MM.1S (cell line): ENCODE measurements at regions not wholly inside any gene's neighbourhood (a gene's known extent, or its start where the extent isn't known, plus 50 kb on each side); places are given as distances from the start of the nearest gene placed in this dataset.

Source experiments
- DNase-seq: peaks from one replicate; pipeline ENCODE4 v3.0.0-alpha.2; 2015
- H2AFZ ChIP-seq: fragments of 300-600 bp; sonication (generic); 2 replicates; pipeline ENCODE4 v1.6.0; 2016; ENCODE audit warnings: antibody characterized with exemption, low read length
- H3F3A ChIP-seq: fragments of 300-600 bp; sonication (generic); 2 replicates; pipeline ENCODE4 v1.6.1; 2016; ENCODE audit warnings: mild to moderate bottlenecking, antibody characterized with exemption, low read length, moderate library complexity, mixed read lengths; ENCODE audit not compliant: insufficient read depth
- H3K27ac ChIP-seq: fragments of 300-600 bp; sonication (generic); 2 replicates; pipeline ENCODE4 v1.5.1; 2016; ENCODE audit warnings: mild to moderate bottlenecking, low read length
- H3K27me3 ChIP-seq: fragments of 300-600 bp; sonication (generic); replicated peaks from 2 replicates; pipeline ENCODE4 v1.6.0; 2016; ENCODE audit warnings: low read length; ENCODE audit not compliant: insufficient read depth
- H3K36me3 ChIP-seq: fragments of 300-600 bp; sonication (generic); replicated peaks from 2 replicates; pipeline ENCODE4 v1.6.1; 2016; ENCODE audit warnings: mild to moderate bottlenecking, low read length, mixed read lengths; ENCODE audit not compliant: insufficient read depth
- H3K4me1 ChIP-seq: fragments of 300-600 bp; sonication (generic); 2 replicates; pipeline ENCODE4 v1.6.1; 2016; ENCODE audit warnings: low read length, mixed read lengths
- H3K4me2 ChIP-seq: fragments of 300-600 bp; sonication (generic); 2 replicates; pipeline ENCODE4 v1.6.0; 2016; ENCODE audit warnings: low read depth, low read length
- H3K4me3 ChIP-seq: fragments of 300-600 bp; sonication (generic); 2 replicates; pipeline ENCODE4 v1.5.1; 2016; ENCODE audit warnings: low read length, mixed read lengths
- H3K79me2 ChIP-seq: fragments of 300-600 bp; sonication (generic); 2 replicates; pipeline ENCODE4 v1.6.1; 2016; ENCODE audit warnings: mixed run types, low read length, mixed read lengths
- H3K9ac ChIP-seq: fragments of 300-600 bp; sonication (generic); 2 replicates; pipeline ENCODE4 v1.6.1; 2016; ENCODE audit warnings: low read length, mixed read lengths
- H3K9me2 ChIP-seq: fragments of 300-600 bp; sonication (generic); replicated peaks from 2 replicates; pipeline ENCODE4 v1.6.1; 2016; ENCODE audit warnings: mild to moderate bottlenecking, low read length, mixed read lengths; ENCODE audit not compliant: insufficient read depth
- H3K9me3 ChIP-seq: fragments of 300-600 bp; sonication (generic); replicated peaks from 2 replicates; pipeline ENCODE4 v1.6.1; 2016; ENCODE audit warnings: mild to moderate bottlenecking, low read length, mixed read lengths; ENCODE audit not compliant: insufficient read depth
- H4K20me1 ChIP-seq: fragments of 300-600 bp; sonication (generic); 2 replicates; pipeline ENCODE4 v1.6.1; 2016; ENCODE audit warnings: mild to moderate bottlenecking, low read length, moderate library complexity, mixed read lengths; ENCODE audit not compliant: insufficient read depth
- EZH2 ChIP-seq: fragments of 300-600 bp; sonication (generic); optimal IDR thresholded peaks from 2 replicates; pipeline ENCODE3; 2017; ENCODE audit warnings: low read depth, mild to moderate bottlenecking, antibody characterized with exemption, low read length, mixed read lengths
- EZH2phosphoT487 ChIP-seq: fragments of 300-600 bp; sonication (generic); IDR thresholded peaks from 2 replicates; pipeline ENCODE4 v1.6.1; 2018; ENCODE audit warnings: antibody characterized with exemption, low read length
- TF ChIP-seq, protein P1 (sequence below): fragments of 300-600 bp; sonication (generic); IDR thresholded peaks from 2 replicates; pipeline ENCODE4 v1.5.1; 2016; ENCODE audit warnings: antibody characterized with exemption, low read length, mixed read lengths

DNA sequence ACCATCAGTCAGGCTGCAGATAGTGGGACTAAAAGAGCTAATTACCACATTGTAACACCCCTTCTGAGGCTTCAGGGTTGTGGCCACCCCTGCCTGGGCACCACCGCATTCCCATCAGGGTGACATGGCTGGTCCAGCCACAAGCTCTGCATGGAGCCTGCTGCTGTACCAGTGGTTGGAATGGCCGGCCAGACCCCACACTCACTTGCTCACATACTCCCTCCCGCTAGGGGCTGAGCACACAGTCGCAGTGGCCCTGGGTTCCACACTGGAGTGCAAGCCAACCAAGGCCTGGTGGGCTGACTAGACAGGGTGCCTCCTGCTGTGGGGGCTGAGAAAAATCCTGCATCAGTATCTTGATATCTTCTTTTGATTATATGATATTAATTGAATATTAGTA, 182.8 kb upstream of the STK17B start:
- Histone ChIP-seq H3K79me2 (no peaks in the 10 kb centered on the region), H3K9me2 (no peaks in the 10 kb centered on the region), H2AFZ (no peak overlapping the region), H3K27ac (no peak overlapping the region), H3K4me3 (no peak overlapping the region), H4K20me1 (no peaks in the 10 kb centered on the region), H3F3A (no peaks in the 10 kb centered on the region), H3K9me3 (no peaks in the 10 kb centered on the region), H3K4me1 (no peaks in the 10 kb centered on the region), H3K27me3 (no peaks in the 10 kb centered on the region), H3K36me3 (no peaks in the 10 kb centered on the region), H3K9ac (no peak overlapping the region), H3K4me2 (no peak overlapping the region)
- no peak for DNase-seq
- TF ChIP-seq EZH2 (no peak), EZH2phosphoT487 (no peak)
- TF ChIP-seq, protein P1, sequence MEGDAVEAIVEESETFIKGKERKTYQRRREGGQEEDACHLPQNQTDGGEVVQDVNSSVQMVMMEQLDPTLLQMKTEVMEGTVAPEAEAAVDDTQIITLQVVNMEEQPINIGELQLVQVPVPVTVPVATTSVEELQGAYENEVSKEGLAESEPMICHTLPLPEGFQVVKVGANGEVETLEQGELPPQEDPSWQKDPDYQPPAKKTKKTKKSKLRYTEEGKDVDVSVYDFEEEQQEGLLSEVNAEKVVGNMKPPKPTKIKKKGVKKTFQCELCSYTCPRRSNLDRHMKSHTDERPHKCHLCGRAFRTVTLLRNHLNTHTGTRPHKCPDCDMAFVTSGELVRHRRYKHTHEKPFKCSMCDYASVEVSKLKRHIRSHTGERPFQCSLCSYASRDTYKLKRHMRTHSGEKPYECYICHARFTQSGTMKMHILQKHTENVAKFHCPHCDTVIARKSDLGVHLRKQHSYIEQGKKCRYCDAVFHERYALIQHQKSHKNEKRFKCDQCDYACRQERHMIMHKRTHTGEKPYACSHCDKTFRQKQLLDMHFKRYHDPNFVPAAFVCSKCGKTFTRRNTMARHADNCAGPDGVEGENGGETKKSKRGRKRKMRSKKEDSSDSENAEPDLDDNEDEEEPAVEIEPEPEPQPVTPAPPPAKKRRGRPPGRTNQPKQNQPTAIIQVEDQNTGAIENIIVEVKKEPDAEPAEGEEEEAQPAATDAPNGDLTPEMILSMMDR: no peak

DNA sequence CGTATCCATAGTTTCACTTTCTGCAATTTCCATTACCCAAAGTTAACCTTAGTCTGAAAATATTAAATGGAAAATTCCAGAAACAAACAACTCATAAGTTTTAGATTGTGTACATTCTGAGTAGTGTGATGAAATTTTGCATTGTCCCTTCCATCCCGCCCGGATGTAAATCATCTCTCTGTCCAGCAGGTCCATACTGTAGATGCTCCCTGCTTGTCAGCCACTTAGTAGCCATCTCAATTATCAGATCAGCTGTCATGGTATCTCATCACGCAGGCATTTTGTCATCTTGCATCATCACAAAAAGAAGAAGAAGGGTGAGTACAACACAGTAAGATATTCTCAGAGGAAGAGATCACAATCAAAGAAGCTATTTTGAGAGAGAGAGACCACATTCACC, 185.0 kb upstream of the STK17B start:
- H3K9me3 ChIP-seq: no peaks in the 10 kb centered on the region

DNA sequence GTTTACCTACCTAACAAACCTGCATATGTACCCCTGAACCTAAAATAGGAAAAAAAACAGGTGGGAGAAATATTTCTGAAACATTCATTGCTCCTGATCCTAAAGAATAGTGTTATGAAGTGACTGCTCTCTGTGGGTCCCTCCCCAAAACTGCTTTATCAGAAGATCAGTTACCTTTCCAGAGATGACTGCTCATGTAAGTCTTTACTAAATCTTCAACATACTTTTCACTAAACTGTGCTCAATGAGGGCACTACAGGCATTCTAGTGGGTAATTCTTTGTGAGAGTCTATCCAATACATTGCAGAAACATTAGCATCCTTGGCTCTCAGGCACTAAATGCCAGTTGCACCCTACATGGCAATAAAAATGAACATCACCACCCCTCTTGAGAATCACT, 189.3 kb upstream of the STK17B start:
- H4K20me1 ChIP-seq: no peaks in the 10 kb centered on the region
- no peaks in the 10 kb centered on the region for H3K27me3 ChIP-seq
- no peaks in the 10 kb centered on the region for H3K4me1 ChIP-seq
- no peak for DNase-seq
- no peak overlapping the region for H3K4me2 ChIP-seq
- H3K9me3 ChIP-seq: no peaks in the 10 kb centered on the region
- no peak overlapping the region for H3K9ac ChIP-seq
- H3K36me3 ChIP-seq: no peaks in the 10 kb centered on the region
- no peak overlapping the region for H2AFZ ChIP-seq
- no peak overlapping the region for H3K4me3 ChIP-seq
- H3K9me2 ChIP-seq: no peaks in the 10 kb centered on the region
- TF ChIP-seq, protein P1: no peak
- no peak for TF ChIP-seq EZH2phosphoT487
- no peak for TF ChIP-seq EZH2
- no peaks in the 10 kb centered on the region for H3F3A ChIP-seq
- no peak overlapping the region for H3K27ac ChIP-seq
- no peaks in the 10 kb centered on the region for H3K79me2 ChIP-seq

More for the DNA sequence above, 185.0 kb upstream of the STK17B start:
- no peak overlapping the region for H2AFZ ChIP-seq
- H3K4me3 ChIP-seq: no peak overlapping the region
- no peaks in the 10 kb centered on the region for H3K27me3 ChIP-seq
- no peak overlapping the region for H3K4me2 ChIP-seq
- H3K4me1 ChIP-seq: no peaks in the 10 kb centered on the region
- no peaks in the 10 kb centered on the region for H4K20me1 ChIP-seq
- no peak overlapping the region for H3K27ac ChIP-seq
- TF ChIP-seq, protein P1: no peak
- no peak for TF ChIP-seq EZH2
- TF ChIP-seq EZH2phosphoT487: no peak
- no peak overlapping the region for H3K9ac ChIP-seq
- no peak for DNase-seq
- H3K36me3 ChIP-seq: no peaks in the 10 kb centered on the region
- no peaks in the 10 kb centered on the region for H3K79me2 ChIP-seq
- H3K9me2 ChIP-seq: no peaks in the 10 kb centered on the region
- H3F3A ChIP-seq: no peaks in the 10 kb centered on the region
